Thyroid gland (tissue), 4 donors: ENCODE measurements at regions not wholly inside any gene's neighbourhood (a gene's known extent, or its start where the extent isn't known, plus 50 kb on each side); places are given as distances from the start of the nearest gene placed in this dataset.

ENCODE experiments used
- CTCF ChIP-seq, 6 experiments: fragments of 200-600 bp in 3 of 6; fragments of 450-650 bp in 3 of 6; sonication (generic) in 3 of 6; IDR thresholded peaks; one replicate each; pipeline ENCODE4 v1.5.1; 2016 to 2019; ENCODE audit warnings: antibody characterized with exemption in 6 of 6, mild to moderate bottlenecking in 2 of 6, inconsistent platforms in 1 of 6, moderate library complexity in 1 of 6
- POLR2A ChIP-seq, 2 donors: fragments of 450-650 bp; IDR thresholded peaks; one replicate each; pipeline ENCODE4 v1.6.1; 2017; ENCODE audit warnings: antibody characterized with exemption in 2 of 2, mild to moderate bottlenecking in 2 of 2, moderate library complexity in 1 of 2

- no peak for TF ChIP-seq POLR2A (IDR thresholded peaks at IDR 0.05)
- no peak for TF ChIP-seq CTCF (IDR thresholded peaks at IDR 0.05)
These were observed 53.1 kb downstream of the RESF1 start for GRCh38 chr12:32012249-32012785.
